GM12878 (cell line): ENCODE measurements at regions not wholly inside any gene's neighbourhood (a gene's known extent, or its start where the extent isn't known, plus 50 kb on each side); places are given as distances from the start of the nearest gene placed in this dataset.

ENCODE experiments used
- ATAC-seq: fragments of 200-7000 bp; cut with Tn5 transposase; 3 replicates; pipeline ENCODE4 v1.9.1; 2020; ENCODE audit warnings: mild to moderate bottlenecking, moderate library complexity
- BruUV-seq: library from RNA; stranded (reverse); fragments of 400-500 nt; replicated peaks from 2 replicates; lab custom pipeline; 2021; lab: Mats Ljungman, UMichigan
- CTCF ChIA-PET: fragments of 300-600 bp; sonication (Branson Sonifier 250); formaldehyde crosslinking; extraction: SDS; loops from one replicate; lab custom pipeline; 2021; ENCODE audit warnings: inconsistent platforms; lab: Yijun Ruan, JAX
- POLR2A ChIA-PET: fragments of 350-600 bp; formaldehyde crosslinking; extraction: SDS; loops from one replicate; lab custom pipeline; 2021; ENCODE audit warnings: inconsistent platforms; lab: Charles Lee
- RAD21 ChIA-PET: fragments of 300-600 bp; sonication (Branson Sonifier 250); formaldehyde crosslinking; loops from one replicate; lab custom pipeline; 2023; ENCODE audit warnings: antibody characterized with exemption; ENCODE audit not compliant: unreplicated experiment; lab: Charles Lee
- SMC1A ChIA-PET: fragments of 300-600 bp; sonication (Branson Sonifier 250); formaldehyde crosslinking; loops from one replicate; lab custom pipeline; 2023; ENCODE audit not compliant: unreplicated experiment, uncharacterized antibody; lab: Charles Lee
- DNase-seq: peaks from one replicate; pipeline ENCODE4 v3.0.0-alpha.2; 2011; ENCODE audit warnings: low read depth, low spot score
- FAIRE-seq: peaks from 3 replicates; lab custom pipeline; 2011; peaks lifted over from hg19 to GRCh38; lab: Jason Lieb, UNC
- H2AFZ ChIP-seq: 2 replicates; pipeline ENCODE4 v1.6.0; 2011; ENCODE audit warnings: low read depth, low read length, control low read depth; ENCODE audit not compliant: control insufficient read depth
- H3K27ac ChIP-seq: 2 replicates; pipeline ENCODE4 v1.5.1; 2011; ENCODE audit warnings: control low read depth; ENCODE audit not compliant: control insufficient read depth, insufficient read depth
- H3K27me3 ChIP-seq, 2 experiments: replicated peaks in 1 of 2; 2 replicates each; pipeline versions ENCODE4 v1.6.0 to v1.6.1; 2011; ENCODE audit warnings: low read length in 1 of 2; ENCODE audit not compliant: control insufficient read depth in 2 of 2, insufficient read depth in 2 of 2
- H3K36me3 ChIP-seq, 2 experiments: 2 replicates each; pipeline ENCODE4 v1.5.1; 2011; ENCODE audit warnings: low read length in 1 of 2; ENCODE audit not compliant: control insufficient read depth in 2 of 2, insufficient read depth in 2 of 2
- H3K4me1 ChIP-seq: 2 replicates; pipeline ENCODE4 v1.6.1; 2011; ENCODE audit warnings: mild to moderate bottlenecking, low read length, moderate library complexity, mixed read lengths; ENCODE audit not compliant: control insufficient read depth, insufficient read depth
- H3K4me2 ChIP-seq: 2 replicates; pipeline ENCODE4 v1.6.0; 2011; ENCODE audit warnings: control low read depth; ENCODE audit not compliant: control insufficient read depth, insufficient read depth
- H3K4me3 ChIP-seq: fragments of 200-600 bp; sonication (generic); 2 replicates; pipeline ENCODE4 v1.5.1; 2016
- H3K79me2 ChIP-seq: 2 replicates; pipeline ENCODE4 v1.6.0; 2011; ENCODE audit warnings: low read length; ENCODE audit not compliant: control insufficient read depth, insufficient read depth
- H3K9ac ChIP-seq: 2 replicates; pipeline ENCODE4 v1.8.0; 2011; ENCODE audit warnings: low read length, control low read depth, mixed read lengths; ENCODE audit not compliant: control insufficient read depth, insufficient read depth
- H3K9me3 ChIP-seq: replicated peaks from 3 replicates; pipeline ENCODE4 v1.5.1; 2011; ENCODE audit warnings: mild to moderate bottlenecking, low read length; ENCODE audit not compliant: control insufficient read depth, insufficient read depth
- H4K20me1 ChIP-seq: 2 replicates; pipeline ENCODE4 v1.6.0; 2011; ENCODE audit not compliant: control insufficient read depth, insufficient read depth
- DPF2 ChIP-seq: fragments of 450-650 bp; IDR thresholded peaks from 2 replicates; pipeline ENCODE4 v1.6.1; 2017; ENCODE audit warnings: mild to moderate bottlenecking
- E2F8 ChIP-seq: fragments of 450-650 bp; IDR thresholded peaks from 2 replicates; pipeline ENCODE4 v1.6.1; 2018; ENCODE audit warnings: mild to moderate bottlenecking, low read depth, moderate library complexity; ENCODE audit not compliant: partially characterized antibody
- NR2C1 ChIP-seq: fragments of 450-650 bp; IDR thresholded peaks from 2 replicates; pipeline ENCODE4 v1.6.1; 2017; ENCODE audit warnings: antibody characterized with exemption, mild to moderate bottlenecking, moderate library complexity
- RELA ChIP-seq: fragments of 450-650 bp; IDR thresholded peaks from 2 replicates; pipeline ENCODE4 v1.8.0; 2014; ENCODE audit warnings: borderline replicate concordance; ENCODE audit not compliant: partially characterized antibody
- SIX5 ChIP-seq: IDR thresholded peaks from 2 replicates; pipeline ENCODE4 v1.6.1; 2011; ENCODE audit warnings: mild to moderate bottlenecking, low read depth, low read length, moderate library complexity; ENCODE audit not compliant: severe bottlenecking
- SMC3 ChIP-seq: IDR thresholded peaks from 2 replicates; pipeline ENCODE4 v1.6.1; 2011; ENCODE audit warnings: low read length, improper control_type of control experiment, borderline replicate concordance
- ZNF207 ChIP-seq: fragments of 450-650 bp; IDR thresholded peaks from 2 replicates; pipeline ENCODE4 v1.6.1; 2014; ENCODE audit warnings: antibody characterized with exemption, mild to moderate bottlenecking, borderline replicate concordance
- WGBS: methylation state at CpG from one replicate; pipeline ENCODE4 v1.1.6; 2016; ENCODE audit warnings: low lambda C conversion rate; ENCODE audit not compliant: insufficient replicate concordance, insufficient coverage; ENCODE audit errors: missing lambda C conversion rate; 5-methylcytosine and 5-hydroxymethylcytosine counted together
- in situ Hi-C: fragments of 300-500 bp; cut with MboI; formaldehyde crosslinking; loops from 9 replicates; pipeline ENCODE4 v1.14.3; 2018; ENCODE audit warnings: mixed read lengths
- intact Hi-C: fragments of 100-400 bp; cut with micrococcal nuclease; formaldehyde crosslinking; loops from one replicate; pipeline ENCODE4 v1.14.2; 2022; ENCODE audit not compliant: unreplicated experiment

GRCh38 chr5:44695259-44695658 lies 113.5 kb upstream of the MRPS30 start:
- WGBS: 34% methylated on average over 6 of the region's 6 CpGs
- BruUV-seq: no TSS peak
- CTCF ChIA-PET: no interaction called here
- TF ChIP-seq NR2C1 (no peak), SMC3 (no peak), DPF2 (no peak), ZNF207 (no peak), SIX5 (no peak), E2F8 (no peak)
- TF ChIP-seq, all 136 proteins: peak for 0
- no peak for DNase-seq
- Histone ChIP-seq H4K20me1 (no peaks in the 10 kb centered on the region), H3K4me3 (no peak overlapping the region), H3K27me3 (no peaks in the 10 kb centered on the region), H2AFZ (no peak overlapping the region), H3K27ac (no peak overlapping the region), H3K4me2 (no peak overlapping the region), H3K36me3 (no peaks in the 10 kb centered on the region), H3K9me3 (no peaks in the 10 kb centered on the region), H3K9ac (no peak overlapping the region), H3K79me2 (no peaks in the 10 kb centered on the region), H3K4me1 (no peaks in the 10 kb centered on the region)
- ChIA-PET SMC1A (no interaction called here), RAD21 (no interaction called here), POLR2A (no interaction called here)
- in situ Hi-C loops (no loop called here), intact Hi-C loops (no loop called here)
- no peak for ATAC-seq
- FAIRE-seq: peak; percentile 35

- no peak for DNase-seq
- FAIRE-seq: no peak
- no peak for TF ChIP-seq RELA
- Histone ChIP-seq H3K4me2 (no peak overlapping the region), H4K20me1 (no peaks in the 10 kb centered on the region), H3K4me3 (no peak overlapping the region), H3K36me3 (no peaks in the 10 kb centered on the region), H3K4me1 (no peaks in the 10 kb centered on the region), H3K79me2 (no peaks in the 10 kb centered on the region), H3K27ac (no peak overlapping the region), H3K9ac (no peak overlapping the region), H3K9me3 (no peaks in the 10 kb centered on the region; the same call in 2 of the 3 replicates), H3K27me3 (no peaks in the 10 kb centered on the region), H2AFZ (no peak overlapping the region)
- 0% methylated on average over 2 of the region's 2 CpGs for WGBS
- ChIA-PET RAD21 (no interaction called here), CTCF (no interaction called here), SMC1A (no interaction called here), POLR2A (no interaction called here)
- intact Hi-C loops: no loop called here
- in situ Hi-C loops: no loop called here
- ATAC-seq: no peak
- BruUV-seq: no TSS peak
Measured at GRCh38 chr5:44691802-44692201, 116.9 kb upstream of the MRPS30 start.
